ENCODE measurements at regions not wholly inside any gene's neighbourhood (a gene's known extent, or its start where the extent isn't known, plus 50 kb on each side); places are given as distances from the start of the nearest gene placed in this dataset.

DNA sequence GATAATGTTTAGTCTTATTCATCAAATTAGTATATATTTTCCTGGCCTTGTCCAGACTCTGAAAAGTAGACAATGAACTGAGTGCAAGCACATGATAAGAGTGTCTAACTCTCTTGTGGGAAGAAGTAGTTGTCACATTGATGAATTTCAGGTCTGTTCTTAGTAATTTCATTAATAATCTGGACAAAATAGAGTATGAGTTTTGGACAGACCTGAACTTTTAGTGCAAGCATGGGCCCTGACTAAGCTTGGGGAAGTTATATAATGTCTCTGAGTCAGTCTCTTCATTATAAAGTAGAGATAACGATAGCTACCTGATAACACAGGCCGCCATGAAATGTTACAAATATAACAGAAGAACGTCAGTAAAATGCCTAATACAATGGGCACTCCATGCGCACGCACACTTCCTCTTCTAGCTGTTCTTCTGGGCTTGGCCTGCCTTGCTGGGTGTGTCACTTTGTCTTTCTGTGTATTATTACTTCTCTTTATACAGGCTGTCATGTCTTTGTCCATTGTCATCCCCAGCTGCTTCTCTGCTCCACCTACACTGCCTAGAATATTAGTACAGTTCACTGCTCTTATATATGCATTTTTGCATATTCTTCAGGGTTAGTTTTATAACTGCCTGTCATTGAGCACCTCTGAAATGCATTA, 129.1 kb upstream of the HTR2A start:
- DNase-seq (ENCODE audit: low spot score) (no peak), ATAC-seq (ENCODE audit: low read depth) (no peak)
- Histone ChIP-seq H3K36me3 (ENCODE audit: low read depth) (no peaks in the 10 kb centered on the region), H3K4me3 (ENCODE audit: severe bottlenecking) (no peak overlapping the region), H3K27me3 (ENCODE audit: insufficient read depth, poor library complexity, severe bottlenecking) (no peaks in the 10 kb centered on the region), H3K27ac (ENCODE audit: poor library complexity, severe bottlenecking) (no peak overlapping the region), H3K4me1 (ENCODE audit: insufficient read depth, poor library complexity, severe bottlenecking) (no peaks in the 10 kb centered on the region), H3K9me3 (ENCODE audit: severe bottlenecking) (no peaks in the 10 kb centered on the region)
- no peak for TF ChIP-seq CTCF (IDR thresholded peaks at IDR 0.05; ENCODE audit: poor library complexity, severe bottlenecking)

DNA sequence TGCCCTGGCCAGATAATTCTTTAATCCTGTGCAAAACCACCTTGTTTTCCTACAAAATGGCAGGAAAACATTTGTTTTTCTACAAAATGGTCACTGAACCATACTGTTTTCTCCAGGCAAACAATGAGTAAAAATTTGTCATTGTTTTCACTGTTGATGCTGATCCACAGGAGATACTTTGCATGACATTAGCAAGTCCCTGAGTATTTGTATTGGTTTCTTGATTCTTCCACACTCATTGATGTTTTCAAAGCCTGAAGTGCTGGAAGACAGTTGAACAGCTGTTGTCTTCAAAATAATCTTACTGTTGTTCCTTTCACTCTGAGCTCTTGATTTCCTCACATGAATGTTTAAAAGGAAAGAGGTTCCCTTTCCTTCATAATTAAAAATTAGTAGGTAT, 123.1 kb upstream of the HTR2A start:
- Histone ChIP-seq H3K4me3 (ENCODE audit: severe bottlenecking) (no peak overlapping the region), H3K36me3 (ENCODE audit: low read depth) (no peaks in the 10 kb centered on the region), H3K9me3 (ENCODE audit: severe bottlenecking) (no peaks in the 10 kb centered on the region), H3K27ac (ENCODE audit: poor library complexity, severe bottlenecking) (no peak overlapping the region), H3K4me1 (ENCODE audit: insufficient read depth, poor library complexity, severe bottlenecking) (no peaks in the 10 kb centered on the region), H3K27me3 (ENCODE audit: insufficient read depth, poor library complexity, severe bottlenecking) (no peaks in the 10 kb centered on the region)
- ATAC-seq (ENCODE audit: low read depth), result no peak
- DNase-seq (ENCODE audit: low spot score), result no peak
- TF ChIP-seq CTCF (IDR thresholded peaks at IDR 0.05; ENCODE audit: poor library complexity, severe bottlenecking), result no peak

- Histone ChIP-seq H3K27ac (ENCODE audit: poor library complexity, severe bottlenecking) (no peak overlapping the region), H3K4me3 (ENCODE audit: severe bottlenecking) (no peak overlapping the region), H3K4me1 (ENCODE audit: insufficient read depth, poor library complexity, severe bottlenecking) (no peaks in the 10 kb centered on the region), H3K36me3 (ENCODE audit: low read depth) (no peaks in the 10 kb centered on the region), H3K9me3 (ENCODE audit: severe bottlenecking) (no peaks in the 10 kb centered on the region), H3K27me3 (ENCODE audit: insufficient read depth, poor library complexity, severe bottlenecking) (no peaks in the 10 kb centered on the region)
- DNase-seq (ENCODE audit: low spot score), result no peak
- no peak for TF ChIP-seq CTCF (IDR thresholded peaks at IDR 0.05; ENCODE audit: poor library complexity, severe bottlenecking)
- ATAC-seq (ENCODE audit: low read depth), result no peak
Measured at GRCh38 chr13:47017476-47017875, 120.6 kb upstream of the HTR2A start.

- Histone ChIP-seq H3K4me1 (ENCODE audit: insufficient read depth, poor library complexity, severe bottlenecking) (no peaks in the 10 kb centered on the region), H3K36me3 (ENCODE audit: low read depth) (no peaks in the 10 kb centered on the region), H3K27ac (ENCODE audit: poor library complexity, severe bottlenecking) (no peak overlapping the region), H3K9me3 (ENCODE audit: severe bottlenecking) (no peaks in the 10 kb centered on the region), H3K4me3 (ENCODE audit: severe bottlenecking) (no peak overlapping the region), H3K27me3 (ENCODE audit: insufficient read depth, poor library complexity, severe bottlenecking) (no peaks in the 10 kb centered on the region)
- TF ChIP-seq CTCF (IDR thresholded peaks at IDR 0.05; ENCODE audit: poor library complexity, severe bottlenecking), result no peak
- no peak for DNase-seq (ENCODE audit: low spot score)
- ATAC-seq (ENCODE audit: low read depth), result no peak
Measured at GRCh38 chr13:47008318-47008717, 111.5 kb upstream of the HTR2A start.

DNA sequence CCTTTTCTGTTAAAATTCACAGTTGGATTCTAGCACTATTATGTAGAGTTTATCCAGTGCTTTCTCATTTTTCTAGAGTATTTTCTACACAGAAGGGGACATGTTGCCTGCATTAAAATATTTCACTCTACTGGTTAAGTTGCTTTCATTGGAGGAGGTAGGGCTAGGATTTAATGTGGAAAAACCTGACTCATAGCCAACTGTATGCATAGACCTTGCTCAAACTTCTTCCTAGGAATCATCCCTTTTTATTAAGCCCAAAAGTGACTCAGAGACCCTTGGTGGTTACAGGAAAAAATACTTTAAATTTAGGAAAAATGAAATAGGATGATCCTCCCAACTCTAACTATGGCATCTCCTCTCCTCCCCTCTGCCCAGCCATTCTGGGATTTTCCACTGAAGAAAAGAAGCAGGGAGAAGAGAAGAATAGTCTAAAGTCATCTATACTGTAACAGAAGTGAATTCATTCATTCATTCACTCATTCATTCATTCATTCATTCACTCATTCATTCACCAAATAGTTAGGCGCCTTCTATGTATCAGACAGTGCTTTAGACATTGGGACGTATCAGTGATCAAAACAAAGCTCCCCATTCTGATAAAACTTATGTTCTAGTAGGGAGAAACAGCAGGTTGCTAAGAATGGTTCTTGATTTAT, 109.0 kb upstream of the HTR2A start:
- Histone ChIP-seq H3K4me1 (ENCODE audit: insufficient read depth, poor library complexity, severe bottlenecking) (no peaks in the 10 kb centered on the region), H3K36me3 (ENCODE audit: low read depth) (no peaks in the 10 kb centered on the region), H3K27ac (ENCODE audit: poor library complexity, severe bottlenecking) (no peak overlapping the region), H3K27me3 (ENCODE audit: insufficient read depth, poor library complexity, severe bottlenecking) (no peaks in the 10 kb centered on the region), H3K4me3 (ENCODE audit: severe bottlenecking) (no peak overlapping the region), H3K9me3 (ENCODE audit: severe bottlenecking) (no peaks in the 10 kb centered on the region)
- ATAC-seq (ENCODE audit: low read depth) (no peak), DNase-seq (ENCODE audit: low spot score) (no peak)
- TF ChIP-seq CTCF (IDR thresholded peaks at IDR 0.05; ENCODE audit: poor library complexity, severe bottlenecking), result no peak

Measured in RWPE2 (cell line).